ENCODE measurements at regions not wholly inside any gene's neighbourhood (a gene's known extent, or its start where the extent isn't known, plus 50 kb on each side); places are given as distances from the start of the nearest gene placed in this dataset.
"Not testable (repeated sequence)": the region's sequence is repeated elsewhere in the genome, so short reads cannot be mapped to it uniquely, and the experiment has no call there.

DNA sequence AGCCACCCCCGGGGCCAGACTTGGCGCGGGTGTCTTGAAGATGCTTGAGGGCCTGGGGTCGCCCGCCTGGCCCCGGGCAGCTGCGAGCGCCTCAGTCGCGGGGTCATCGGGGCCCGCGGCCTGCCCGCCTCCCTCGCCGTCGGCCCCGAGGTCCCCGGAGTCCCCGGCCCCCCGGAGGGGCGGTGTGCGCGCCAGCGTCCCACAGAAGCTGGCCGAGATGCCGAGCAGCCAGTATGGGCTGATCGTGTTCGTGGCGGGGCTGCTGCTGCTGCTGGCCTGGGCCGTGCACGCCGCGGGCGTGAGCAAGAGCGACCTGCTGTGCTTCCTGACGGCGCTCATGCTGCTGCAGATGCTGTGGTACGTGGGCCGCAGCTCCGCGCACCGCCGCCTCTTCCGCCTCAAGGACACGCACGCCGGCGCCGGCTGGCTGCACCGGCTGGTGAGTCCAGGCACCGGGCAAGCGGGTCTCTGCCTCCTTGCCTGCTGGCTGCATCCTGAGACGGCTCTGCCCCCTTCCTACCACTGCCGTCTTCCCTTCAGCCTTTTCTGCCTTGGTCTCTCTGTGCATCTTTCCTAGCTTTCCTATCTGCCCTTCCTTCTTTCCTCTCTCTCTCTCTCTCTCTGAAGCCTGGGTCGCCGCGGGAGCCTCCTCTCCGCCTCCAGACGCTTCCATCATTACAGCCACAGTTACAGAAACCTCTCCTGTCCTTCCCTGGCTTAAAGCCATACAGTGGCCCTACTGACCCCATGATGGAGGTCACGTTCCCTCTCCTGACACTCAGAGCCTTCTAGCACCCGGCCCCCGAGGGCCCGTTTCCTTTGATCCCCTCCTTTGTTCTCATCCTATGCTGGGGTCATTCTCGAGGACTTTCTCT, 2898.2 kb downstream of the RPIA start:
- TF ChIP-seq, protein P1, sequence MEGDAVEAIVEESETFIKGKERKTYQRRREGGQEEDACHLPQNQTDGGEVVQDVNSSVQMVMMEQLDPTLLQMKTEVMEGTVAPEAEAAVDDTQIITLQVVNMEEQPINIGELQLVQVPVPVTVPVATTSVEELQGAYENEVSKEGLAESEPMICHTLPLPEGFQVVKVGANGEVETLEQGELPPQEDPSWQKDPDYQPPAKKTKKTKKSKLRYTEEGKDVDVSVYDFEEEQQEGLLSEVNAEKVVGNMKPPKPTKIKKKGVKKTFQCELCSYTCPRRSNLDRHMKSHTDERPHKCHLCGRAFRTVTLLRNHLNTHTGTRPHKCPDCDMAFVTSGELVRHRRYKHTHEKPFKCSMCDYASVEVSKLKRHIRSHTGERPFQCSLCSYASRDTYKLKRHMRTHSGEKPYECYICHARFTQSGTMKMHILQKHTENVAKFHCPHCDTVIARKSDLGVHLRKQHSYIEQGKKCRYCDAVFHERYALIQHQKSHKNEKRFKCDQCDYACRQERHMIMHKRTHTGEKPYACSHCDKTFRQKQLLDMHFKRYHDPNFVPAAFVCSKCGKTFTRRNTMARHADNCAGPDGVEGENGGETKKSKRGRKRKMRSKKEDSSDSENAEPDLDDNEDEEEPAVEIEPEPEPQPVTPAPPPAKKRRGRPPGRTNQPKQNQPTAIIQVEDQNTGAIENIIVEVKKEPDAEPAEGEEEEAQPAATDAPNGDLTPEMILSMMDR (IDR thresholded peaks at IDR 0.05; ENCODE audit: insufficient read depth, low read depth, low read length), result not testable (repeated sequence)
- not testable (repeated sequence) for TF ChIP-seq EZH2 (IDR thresholded peaks at IDR 0.05; ENCODE audit: insufficient read depth, low read length)
